WI38 (cell line): ENCODE measurements at regions not wholly inside any gene's neighbourhood (a gene's known extent, or its start where the extent isn't known, plus 50 kb on each side); places are given as distances from the start of the nearest gene placed in this dataset.

Source experiments
- H3K4me3 ChIP-seq: 2 replicates; pipeline ENCODE4 v1.5.1; 2011; ENCODE audit warnings: low read depth, mild to moderate bottlenecking, control low read depth, low read length
- CTCF ChIP-seq: IDR thresholded peaks from 2 replicates; pipeline ENCODE4 v1.5.1; 2012; ENCODE audit warnings: low read depth, mild to moderate bottlenecking, control low read depth, low read length

GRCh38 chr3:43206632-43207031 lies 79.7 kb upstream of the SNRK start:
- no peak overlapping the region for H3K4me3 ChIP-seq
- TF ChIP-seq CTCF = no peak

- H3K4me3 ChIP-seq = no peak overlapping the region
- no peak for TF ChIP-seq CTCF
Observed at GRCh38 chr3:43206105-43206504, 80.2 kb upstream of the SNRK start.

GRCh38 chr3:43203022-43203421 lies 83.3 kb upstream of the SNRK start:
- TF ChIP-seq CTCF = no peak
- no peak overlapping the region for H3K4me3 ChIP-seq

- H3K4me3 ChIP-seq = no peak overlapping the region
- no peak for TF ChIP-seq CTCF
Observed at GRCh38 chr3:43201581-43201980, 84.8 kb upstream of the SNRK start.

- no peak overlapping the region for H3K4me3 ChIP-seq
- TF ChIP-seq CTCF = no peak
Observed at GRCh38 chr3:43199645-43200306, 86.6 kb upstream of the SNRK start.

- no peak overlapping the region for H3K4me3 ChIP-seq
- no peak for TF ChIP-seq CTCF
Observed at GRCh38 chr3:43198791-43199644, 87.3 kb upstream of the SNRK start.

GRCh38 chr3:43198301-43198700 lies 88.0 kb upstream of the SNRK start:
- TF ChIP-seq CTCF = no peak
- no peak overlapping the region for H3K4me3 ChIP-seq
